ENCODE measurements at regions not wholly inside any gene's neighbourhood (a gene's known extent, or its start where the extent isn't known, plus 50 kb on each side); places are given as distances from the start of the nearest gene placed in this dataset.
"Not testable (repeated sequence)": the region's sequence is repeated elsewhere in the genome, so short reads cannot be mapped to it uniquely, and the experiment has no call there.

- no peak overlapping the region for H3K4me3 ChIP-seq (ENCODE audit: low read depth, low read length)
- TF ChIP-seq, protein P1, sequence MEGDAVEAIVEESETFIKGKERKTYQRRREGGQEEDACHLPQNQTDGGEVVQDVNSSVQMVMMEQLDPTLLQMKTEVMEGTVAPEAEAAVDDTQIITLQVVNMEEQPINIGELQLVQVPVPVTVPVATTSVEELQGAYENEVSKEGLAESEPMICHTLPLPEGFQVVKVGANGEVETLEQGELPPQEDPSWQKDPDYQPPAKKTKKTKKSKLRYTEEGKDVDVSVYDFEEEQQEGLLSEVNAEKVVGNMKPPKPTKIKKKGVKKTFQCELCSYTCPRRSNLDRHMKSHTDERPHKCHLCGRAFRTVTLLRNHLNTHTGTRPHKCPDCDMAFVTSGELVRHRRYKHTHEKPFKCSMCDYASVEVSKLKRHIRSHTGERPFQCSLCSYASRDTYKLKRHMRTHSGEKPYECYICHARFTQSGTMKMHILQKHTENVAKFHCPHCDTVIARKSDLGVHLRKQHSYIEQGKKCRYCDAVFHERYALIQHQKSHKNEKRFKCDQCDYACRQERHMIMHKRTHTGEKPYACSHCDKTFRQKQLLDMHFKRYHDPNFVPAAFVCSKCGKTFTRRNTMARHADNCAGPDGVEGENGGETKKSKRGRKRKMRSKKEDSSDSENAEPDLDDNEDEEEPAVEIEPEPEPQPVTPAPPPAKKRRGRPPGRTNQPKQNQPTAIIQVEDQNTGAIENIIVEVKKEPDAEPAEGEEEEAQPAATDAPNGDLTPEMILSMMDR (IDR thresholded peaks at IDR 0.05; ENCODE audit: insufficient read depth, low read length): peak; percentile 42
- DNase-seq (ENCODE audit: low read depth): peak; percentile 42
Observed at GRCh38 chr10:91745090-91745831, 53.0 kb upstream of the TNKS2 start.

DNA sequence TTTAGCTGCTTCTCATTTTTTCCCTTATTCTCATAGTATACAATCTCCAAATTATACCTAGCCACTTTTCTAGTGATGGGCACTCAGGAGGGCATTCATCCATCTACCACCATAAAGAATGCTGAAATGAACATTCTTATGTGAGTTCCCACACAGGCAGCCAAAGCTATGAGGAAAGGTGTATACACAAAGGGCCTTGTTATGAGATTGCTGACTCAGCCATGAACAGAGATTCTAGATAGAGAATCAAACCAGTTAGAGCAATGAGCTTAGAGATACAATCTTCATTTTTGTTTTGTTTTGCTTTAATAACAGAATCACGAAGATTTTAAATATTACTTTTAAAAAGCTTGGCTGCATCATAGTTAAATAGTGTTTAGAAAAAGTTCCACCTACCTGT, 54.8 kb upstream of the TNKS2 start:
- TF ChIP-seq, protein P1 (IDR thresholded peaks at IDR 0.05; ENCODE audit: insufficient read depth, low read length): no peak
- no peak for DNase-seq (ENCODE audit: low read depth)
- H3K4me3 ChIP-seq (ENCODE audit: low read depth, low read length): no peak overlapping the region

- H3K4me3 ChIP-seq (ENCODE audit: low read depth, low read length): no peak overlapping the region
- DNase-seq (ENCODE audit: low read depth): no peak
- TF ChIP-seq, protein P1 (IDR thresholded peaks at IDR 0.05; ENCODE audit: insufficient read depth, low read length): no peak
Observed at GRCh38 chr10:91742229-91742628, 56.0 kb upstream of the TNKS2 start.

- no peak overlapping the region for H3K4me3 ChIP-seq (ENCODE audit: low read depth, low read length)
- DNase-seq (ENCODE audit: low read depth): no peak
- TF ChIP-seq, protein P1 (IDR thresholded peaks at IDR 0.05; ENCODE audit: insufficient read depth, low read length): no peak
Observed at GRCh38 chr10:91741356-91741755, 56.9 kb upstream of the TNKS2 start.

DNA sequence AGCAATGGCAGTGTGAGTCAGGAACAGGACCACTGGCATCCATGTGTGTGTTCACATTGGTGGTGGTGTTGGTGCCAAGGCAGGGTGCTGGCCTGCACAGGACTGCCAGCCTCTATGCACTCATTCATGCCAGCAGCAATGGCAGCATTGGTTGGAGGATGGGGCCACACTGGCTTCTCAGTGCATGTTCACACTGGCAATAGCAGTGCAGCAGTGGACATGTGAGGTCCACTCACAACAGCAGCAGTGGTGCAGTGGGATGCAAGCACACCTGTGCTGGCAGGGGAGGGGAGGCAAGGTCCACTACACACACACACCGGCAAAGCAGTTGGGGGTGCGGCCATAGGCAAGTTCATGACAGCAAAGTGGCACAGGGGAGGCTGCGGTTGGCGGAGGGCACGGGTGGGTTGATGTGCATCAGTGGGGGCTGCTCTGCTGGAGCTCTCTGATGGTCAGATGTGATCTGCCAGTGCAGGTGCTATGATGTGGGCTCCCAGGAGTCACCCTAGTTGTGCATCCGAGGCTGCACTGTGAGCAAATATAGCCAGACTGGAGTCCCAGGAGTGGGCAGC, 57.8 kb upstream of the TNKS2 start:
- DNase-seq (ENCODE audit: low read depth): no peak
- H3K4me3 ChIP-seq (ENCODE audit: low read depth, low read length): no peak overlapping the region
- TF ChIP-seq, protein P1 (IDR thresholded peaks at IDR 0.05; ENCODE audit: insufficient read depth, low read length): no peak

- not testable (repeated sequence) for H3K4me3 ChIP-seq (ENCODE audit: low read depth, low read length); DNase-seq (ENCODE audit: low read depth)
Observed at GRCh38 chr10:91732265-91732664, 66.0 kb upstream of the TNKS2 start.

- H3K4me3 ChIP-seq (ENCODE audit: low read depth, low read length); DNase-seq (ENCODE audit: low read depth): not testable (repeated sequence)
Observed at GRCh38 chr10:91729339-91729738, 68.9 kb upstream of the TNKS2 start.

- DNase-seq (ENCODE audit: low read depth): no peak
- H3K4me3 ChIP-seq (ENCODE audit: low read depth, low read length): no peak overlapping the region
- TF ChIP-seq, protein P1 (IDR thresholded peaks at IDR 0.05; ENCODE audit: insufficient read depth, low read length): no peak
Observed at GRCh38 chr10:91726355-91726754, 71.9 kb upstream of the TNKS2 start.
